ENCODE measurements at regions not wholly inside any gene's neighbourhood (a gene's known extent, or its start where the extent isn't known, plus 50 kb on each side); places are given as distances from the start of the nearest gene placed in this dataset.
A peak's percentile ranks its signal among the peaks of the same experiment; 100 is the strongest.

- no peak overlapping the region for H3K4me3 ChIP-seq (ENCODE audit: low read length)
- no peak for TF ChIP-seq CTCF (IDR thresholded peaks at IDR 0.05; ENCODE audit: insufficient read depth, low read depth, low read length, missing control alignments)
- DNase-seq (ENCODE audit: low read depth): no peak
These were observed 60.6 kb upstream of the ARL15 start for GRCh38 chr5:54370982-54371381.

GRCh38 chr5:54367844-54368243, 57.5 kb upstream of the ARL15 start:
- no peak overlapping the region for H3K4me3 ChIP-seq (ENCODE audit: low read length)
- no peak for TF ChIP-seq CTCF (IDR thresholded peaks at IDR 0.05; ENCODE audit: insufficient read depth, low read depth, low read length, missing control alignments)
- DNase-seq (ENCODE audit: low read depth): no peak

GRCh38 chr5:54366707-54367106, 56.3 kb upstream of the ARL15 start:
- TF ChIP-seq CTCF (IDR thresholded peaks at IDR 0.05; ENCODE audit: insufficient read depth, low read depth, low read length, missing control alignments): no peak
- DNase-seq (ENCODE audit: low read depth): no peak
- no peak overlapping the region for H3K4me3 ChIP-seq (ENCODE audit: low read length)

- no peak overlapping the region for H3K4me3 ChIP-seq (ENCODE audit: low read length)
- TF ChIP-seq CTCF (IDR thresholded peaks at IDR 0.05; ENCODE audit: insufficient read depth, low read depth, low read length, missing control alignments): no peak
- peak; percentile 22 for DNase-seq (ENCODE audit: low read depth)
These were observed 53.3 kb upstream of the ARL15 start for GRCh38 chr5:54363669-54364068.

- TF ChIP-seq CTCF (IDR thresholded peaks at IDR 0.05; ENCODE audit: insufficient read depth, low read depth, low read length, missing control alignments): no peak
- no peak overlapping the region for H3K4me3 ChIP-seq (ENCODE audit: low read length)
- DNase-seq (ENCODE audit: low read depth): no peak
These were observed 52.7 kb upstream of the ARL15 start for GRCh38 chr5:54362992-54363625.

DNA sequence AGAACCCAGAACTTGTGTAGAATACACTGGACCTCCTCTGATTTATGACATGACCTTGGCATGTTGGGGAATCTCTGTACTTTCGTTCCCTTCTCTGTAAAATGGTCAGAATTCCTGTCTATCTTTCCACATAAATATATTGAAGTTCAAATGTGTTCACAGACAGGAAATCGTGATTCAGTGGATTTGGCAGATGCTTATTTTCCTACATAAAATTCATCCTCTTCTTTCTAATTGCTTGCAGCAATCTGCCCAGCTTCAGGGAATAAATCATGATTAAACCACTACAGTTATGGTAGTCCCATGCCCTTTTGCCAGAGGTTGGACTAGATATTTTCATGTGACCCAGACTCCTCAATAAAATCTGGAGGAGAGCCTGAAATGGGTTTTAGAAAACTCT, 52.1 kb upstream of the ARL15 start:
- no peak for TF ChIP-seq CTCF (IDR thresholded peaks at IDR 0.05; ENCODE audit: insufficient read depth, low read depth, low read length, missing control alignments)
- H3K4me3 ChIP-seq (ENCODE audit: low read length): no peak overlapping the region
- DNase-seq (ENCODE audit: low read depth): no peak

DNA sequence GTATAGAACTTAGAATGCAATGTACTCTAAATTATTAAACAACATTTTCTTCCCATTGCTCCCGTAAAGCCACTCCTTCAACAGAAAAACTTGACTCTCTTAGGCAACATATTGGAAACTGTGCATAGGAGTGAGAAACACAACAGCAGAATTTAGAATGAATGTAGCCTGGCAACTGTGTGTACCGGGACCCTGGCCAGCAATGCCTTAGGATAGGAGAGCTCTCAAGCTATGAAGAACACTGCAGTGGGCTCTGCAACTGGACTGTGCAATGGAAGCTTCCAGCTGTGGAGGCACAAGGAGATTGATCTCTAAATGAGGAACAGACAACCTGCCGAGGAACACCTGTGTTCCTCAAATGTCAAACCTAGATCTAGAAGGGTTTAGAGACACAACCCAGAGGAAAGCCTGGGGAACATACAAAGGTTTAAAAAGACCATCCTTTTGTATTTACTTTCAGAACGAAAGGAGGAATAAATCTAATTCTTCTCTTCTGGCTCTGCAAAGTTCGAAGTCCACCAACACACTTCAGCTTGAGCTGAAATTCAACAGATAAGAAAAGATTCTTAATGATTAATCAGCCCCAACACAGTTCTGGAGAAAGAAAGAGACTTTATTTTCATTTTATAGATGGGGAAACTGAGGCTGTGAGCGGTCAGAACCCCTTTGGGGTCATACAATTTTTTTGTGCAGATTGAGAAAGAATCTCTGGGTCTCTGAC, 51.5 kb upstream of the ARL15 start:
- no peak for TF ChIP-seq CTCF (IDR thresholded peaks at IDR 0.05; ENCODE audit: insufficient read depth, low read depth, low read length, missing control alignments)
- DNase-seq (ENCODE audit: low read depth): no peak
- H3K4me3 ChIP-seq (ENCODE audit: low read length): no peak overlapping the region

Measured in epithelial cell of esophagus (primary cell).